A549 (cell line): ENCODE measurements at regions not wholly inside any gene's neighbourhood (a gene's known extent, or its start where the extent isn't known, plus 50 kb on each side); places are given as distances from the start of the nearest gene placed in this dataset.
A peak's percentile ranks its signal among the peaks of the same experiment; 100 is the strongest.

Source experiments
- ATAC-seq, 2 experiments: fragments of 200-7000 bp in 1 of 2; fragments of >200 bp in 1 of 2; cut with Nextera tagmentation in 1 of 2; cut with Tn5 transposase in 1 of 2; 3 replicates each; pipeline versions ENCODE4 v1.8.0 to v1.9.1; 2018 to 2020; ENCODE audit warnings: mild to moderate bottlenecking in 1 of 2, moderate library complexity in 1 of 2
- CTCF ChIA-PET: fragments of 300-600 bp; sonication (Branson Sonifier 250); formaldehyde crosslinking; extraction: SDS; loops from one replicate; lab custom pipeline; 2021; ENCODE audit warnings: antibody characterized with exemption, inconsistent platforms; lab: Yijun Ruan, JAX
- POLR2A ChIA-PET: fragments of 350-600 bp; formaldehyde crosslinking; extraction: SDS; loops from one replicate; lab custom pipeline; 2021; ENCODE audit warnings: antibody characterized with exemption, inconsistent platforms; lab: Yijun Ruan, JAX
- DNase-seq, 2 experiments: peaks; one replicate each; pipeline versions ENCODE4 v3.0.0 to v3.0.0-alpha.2; 2011 to 2016; ENCODE audit warnings: low read depth in 1 of 2, low spot score in 1 of 2
- FAIRE-seq: peaks from 2 replicates; lab custom pipeline; 2011; peaks lifted over from hg19 to GRCh38; lab: Jason Lieb, UNC
- H3K27ac ChIP-seq, 2 experiments: fragments of >200 bp; sonication (Bioruptor Twin); formaldehyde crosslinking; 3 replicates each; pipeline ENCODE4 v1.5.1; 2016 to 2017
- H3K4me1 ChIP-seq: fragments of >200 bp; sonication (Bioruptor Twin); formaldehyde crosslinking; 3 replicates; pipeline ENCODE4 v1.6.1; 2016
- H3K4me2 ChIP-seq: fragments of >200 bp; sonication (Bioruptor Twin); formaldehyde crosslinking; 3 replicates; pipeline ENCODE4 v1.6.1; 2016
- H3K4me3 ChIP-seq: fragments of >200 bp; sonication (Bioruptor Twin); formaldehyde crosslinking; 3 replicates; pipeline ENCODE4 v1.5.1; 2016
- H3K9me3 ChIP-seq: fragments of >200 bp; sonication (Bioruptor Twin); formaldehyde crosslinking; 3 replicates; pipeline ENCODE4 v1.6.1; 2016
- BHLHE40 ChIP-seq: IDR thresholded peaks from 2 replicates; pipeline ENCODE4 v1.6.1; 2012; ENCODE audit warnings: low read depth, low read length, inconsistent platforms
- CHD2 ChIP-seq: fragments of 150-350 bp; IDR thresholded peaks from 2 replicates; pipeline ENCODE4 v1.6.1; 2014; ENCODE audit warnings: low read length; ENCODE audit not compliant: partially characterized antibody
- EHMT2 ChIP-seq: fragments of 200-600 bp; sonication (generic); IDR thresholded peaks from 2 replicates; pipeline ENCODE4 v1.6.1; 2016; ENCODE audit warnings: antibody characterized with exemption, low read depth, mild to moderate bottlenecking, moderate library complexity
- ELK1 ChIP-seq: fragments of 150-350 bp; IDR thresholded peaks from 2 replicates; pipeline ENCODE4 v1.6.1; 2014; ENCODE audit warnings: low read depth, mild to moderate bottlenecking, low read length
- ESRRA ChIP-seq: fragments of 150-350 bp; IDR thresholded peaks from 2 replicates; pipeline ENCODE4 v1.6.1; 2014; ENCODE audit warnings: mild to moderate bottlenecking, low read length, borderline replicate concordance
- HDAC2 ChIP-seq: fragments of 200-600 bp; sonication (generic); IDR thresholded peaks from 2 replicates; pipeline ENCODE4 v1.6.1; 2016
- JUNB ChIP-seq: fragments of >200 bp; sonication (Bioruptor Twin); formaldehyde crosslinking; IDR thresholded peaks from 2 replicates; pipeline ENCODE4 v1.6.1; 2016
- MYC ChIP-seq: IDR thresholded peaks from 2 replicates; pipeline ENCODE4 v1.6.1; 2012; ENCODE audit warnings: mild to moderate bottlenecking, inconsistent platforms, low read length, improper control_type of control experiment, borderline replicate concordance
- NR3C1 ChIP-seq: fragments of >200 bp; sonication (Bioruptor Twin); formaldehyde crosslinking; IDR thresholded peaks from 3 replicates; pipeline ENCODE4 v1.6.1; 2017
- PHF8 ChIP-seq: fragments of 200-600 bp; sonication (generic); IDR thresholded peaks from 2 replicates; pipeline ENCODE4 v1.6.1; 2016; ENCODE audit warnings: low read depth, mild to moderate bottlenecking, antibody characterized with exemption, moderate library complexity, borderline replicate concordance
- POLR2A ChIP-seq: IDR thresholded peaks from 2 replicates; pipeline ENCODE4 v1.6.1; 2012; ENCODE audit warnings: mild to moderate bottlenecking, low read length
- RFX5 ChIP-seq: fragments of 450-650 bp; IDR thresholded peaks from 2 replicates; pipeline ENCODE4 v1.7.1; 2014; ENCODE audit warnings: antibody characterized with exemption, mild to moderate bottlenecking, moderate library complexity
- SMC3 ChIP-seq: fragments of >200 bp; sonication (Bioruptor Twin); formaldehyde crosslinking; IDR thresholded peaks from 3 replicates; pipeline ENCODE4 v1.6.1; 2018; ENCODE audit warnings: inconsistent platforms
- SREBF2 ChIP-seq: fragments of 450-650 bp; IDR thresholded peaks from 2 replicates; pipeline ENCODE4 v1.6.1; 2014; ENCODE audit warnings: mild to moderate bottlenecking, moderate library complexity
- TFCP2L1 ChIP-seq: fragments of 250-450 bp; sonication (Bioruptor Pico); IDR thresholded peaks from 2 replicates; pipeline ENCODE4 v1.5.0; 2021; ENCODE audit warnings: mild to moderate bottlenecking
- ZSCAN20 ChIP-seq: fragments of 250-450 bp; sonication (Bioruptor Pico); IDR thresholded peaks from 2 replicates; pipeline ENCODE4 v1.8.0; 2022; ENCODE audit warnings: mild to moderate bottlenecking, moderate library complexity
- WGBS: methylation state at CpG from one replicate; pipeline ENCODE4 v1.1.6; 2017; ENCODE audit errors: missing lambda C conversion rate; 5-methylcytosine and 5-hydroxymethylcytosine counted together
- small RNA-seq, 6 experiments: library from RNA; depleted of rRNA; stranded (forward); fragments of <200 nt; gene quantifications; one replicate each; pipeline ENCODE3, GENCODE V24; 2012

GRCh38 chrX:15909605-15910004 is 55.0 kb upstream of the AP1S2 start:
- no peak overlapping the region for H3K4me2 ChIP-seq
- H3K4me1 ChIP-seq = no peaks in the 10 kb centered on the region
- WGBS = 46% methylated on average over 3 of the region's 3 CpGs
- TF ChIP-seq CHD2 = no peak
- TF ChIP-seq NR3C1 = no peak
- TF ChIP-seq BHLHE40 = no peak
- TF ChIP-seq EHMT2 = no peak
- TF ChIP-seq RFX5 = no peak
- TF ChIP-seq SREBF2 = no peak
- no peak for TF ChIP-seq ESRRA
- no peak overlapping the region for H3K27ac ChIP-seq
- POLR2A ChIA-PET = no interaction called here
- no peak overlapping the region for H3K4me3 ChIP-seq
- DNase-seq (no peak), FAIRE-seq (no peak), ATAC-seq (no peak)
- H3K9me3 ChIP-seq = no peaks in the 10 kb centered on the region
- CTCF ChIA-PET = no interaction called here

GRCh38 chrX:15908603-15909290 is 54.1 kb upstream of the AP1S2 start:
- no peaks in the 10 kb centered on the region for H3K9me3 ChIP-seq
- H3K4me2 ChIP-seq = no peak overlapping the region
- CTCF ChIA-PET = no interaction called here
- ATAC-seq = no peak
- DNase-seq = no peak
- no peaks in the 10 kb centered on the region for H3K4me1 ChIP-seq
- TF ChIP-seq RFX5 = no peak
- no peak for TF ChIP-seq ELK1
- no peak for TF ChIP-seq PHF8
- no peak for TF ChIP-seq TFCP2L1 (CRISPR knock-in tag)
- TF ChIP-seq MYC = no peak
- no peak for TF ChIP-seq JUNB
- TF ChIP-seq, all 56 proteins: peak for 0
- POLR2A ChIA-PET = no interaction called here
- 42% methylated on average over 4 of the region's 4 CpGs for WGBS
- no peak overlapping the region for H3K27ac ChIP-seq
- no peak for FAIRE-seq
- H3K4me3 ChIP-seq = no peak overlapping the region

- ChIA-PET POLR2A (no interaction called here), CTCF (no interaction called here)
- H3K4me3 ChIP-seq = no peak overlapping the region
- TF ChIP-seq HDAC2 = no peak
- TF ChIP-seq ZSCAN20 (CRISPR knock-in tag) = no peak
- TF ChIP-seq SMC3 = no peak
- TF ChIP-seq POLR2A = no peak
- no peaks in the 10 kb centered on the region for H3K9me3 ChIP-seq
- ATAC-seq = no peak
- 65% methylated on average over 5 of the region's 5 CpGs for WGBS
- no peak for DNase-seq
- no peak overlapping the region for H3K4me2 ChIP-seq
- peak; percentile 72 for FAIRE-seq
- H3K4me1 ChIP-seq = no peaks in the 10 kb centered on the region
- H3K27ac ChIP-seq = no peak overlapping the region
Observed at GRCh38 chrX:15906041-15906943, 51.7 kb upstream of the AP1S2 start.

Small RNA genes lying in the stretch of these regions (small RNA-seq; reads per million reads assigned to genes)
- 0 reads per million in 6 experiments for gene RNU5F-7P
